H1 (cell line): ENCODE measurements at regions not wholly inside any gene's neighbourhood (a gene's known extent, or its start where the extent isn't known, plus 50 kb on each side); places are given as distances from the start of the nearest gene placed in this dataset.

Experiments used
- CTCF ChIA-PET: fragments of 300-600 bp; sonication (Branson Sonifier 250); formaldehyde crosslinking; loops from one replicate; lab custom pipeline; 2021; ENCODE audit not compliant: partially characterized antibody; lab: Charles Lee
- POLR2A ChIA-PET: fragments of 300-600 bp; sonication (Branson Sonifier 250); formaldehyde crosslinking; loops from one replicate; lab custom pipeline; 2021; ENCODE audit warnings: inconsistent platforms; ENCODE audit not compliant: partially characterized antibody; lab: Charles Lee
- DNase-seq, 2 experiments: peaks; one replicate each; pipeline versions ENCODE4 v3.0.0 to v3.0.0-alpha.2; 2010 to 2022; ENCODE audit warnings: low spot score in 2 of 2, low read depth in 1 of 2, mixed read lengths in 1 of 2
- FAIRE-seq: peaks from 2 replicates; lab custom pipeline; 2011; peaks lifted over from hg19 to GRCh38; lab: Jason Lieb, UNC
- H2AFZ ChIP-seq: 2 replicates; pipeline ENCODE4 v1.8.1; 2012; ENCODE audit warnings: low read length, inconsistent platforms
- H2AK5ac ChIP-seq: 2 replicates; pipeline ENCODE4 v1.6.1; 2013; ENCODE audit warnings: low read depth, low read length
- H2BK120ac ChIP-seq: replicated peaks from 2 replicates; pipeline ENCODE3; 2013; ENCODE audit warnings: low read depth, low read length, inconsistent platforms
- H2BK12ac ChIP-seq: 2 replicates; pipeline ENCODE4 v1.6.1; 2013; ENCODE audit warnings: low read depth, low read length
- H2BK15ac ChIP-seq: 2 replicates; pipeline ENCODE4 v1.6.1; 2013; ENCODE audit warnings: low read length
- H2BK20ac ChIP-seq: 2 replicates; pipeline ENCODE4 v1.6.1; 2013; ENCODE audit warnings: low read length
- H2BK5ac ChIP-seq: 2 replicates; pipeline ENCODE4 v1.6.1; 2013; ENCODE audit warnings: low read depth, low read length
- H3K14ac ChIP-seq: 2 replicates; pipeline ENCODE4 v1.6.1; 2013; ENCODE audit warnings: inconsistent platforms; ENCODE audit not compliant: insufficient read length
- H3K18ac ChIP-seq: 2 replicates; pipeline ENCODE4 v1.6.1; 2013; ENCODE audit warnings: low read length; ENCODE audit errors: extremely low read depth
- H3K23ac ChIP-seq: 2 replicates; pipeline ENCODE4 v1.6.1; 2013; ENCODE audit warnings: inconsistent platforms; ENCODE audit not compliant: insufficient read length
- H3K23me2 ChIP-seq: 2 replicates; pipeline ENCODE4 v1.6.1; 2013; ENCODE audit warnings: low read depth, low read length
- H3K27ac ChIP-seq: 2 replicates; pipeline ENCODE4 v1.6.1; 2011; ENCODE audit warnings: low read depth, low read length, inconsistent platforms
- H3K27me3 ChIP-seq, 4 experiments: replicated peaks in 1 of 4; 1 replicate in 1 of 4; 2 replicates in 3 of 4; pipeline versions ENCODE4 v1.6.1 to v1.8.1; 2011 to 2013; ENCODE audit warnings: low read length in 3 of 4, mild to moderate bottlenecking in 3 of 4, inconsistent platforms in 2 of 4, mixed read lengths in 2 of 4, moderate library complexity in 1 of 4; ENCODE audit not compliant: control insufficient read depth in 3 of 4, insufficient read depth in 3 of 4; ENCODE audit errors: extremely low read depth in 1 of 4
- H3K36me3 ChIP-seq, 4 experiments: 2 replicates each; pipeline versions ENCODE4 v1.6.1 to v1.8.1; 2011 to 2013; ENCODE audit warnings: mild to moderate bottlenecking in 4 of 4, low read length in 3 of 4, moderate library complexity in 2 of 4, control low read depth in 1 of 4, inconsistent platforms in 1 of 4; ENCODE audit not compliant: insufficient read depth in 4 of 4, control insufficient read depth in 2 of 4
- H3K4ac ChIP-seq: replicated peaks from 2 replicates; pipeline ENCODE3; 2013; ENCODE audit warnings: low read length, low read depth, mixed read lengths, inconsistent platforms; ENCODE audit not compliant: insufficient read length
- H3K4me1 ChIP-seq, 4 experiments: replicated peaks in 1 of 4; 1 replicate in 1 of 4; 2 replicates in 3 of 4; pipeline versions ENCODE4 v1.6.1 to v1.8.1; 2011 to 2013; ENCODE audit warnings: low read length in 3 of 4, inconsistent platforms in 2 of 4, mixed read lengths in 1 of 4; ENCODE audit not compliant: insufficient read depth in 4 of 4, control insufficient read depth in 3 of 4
- H3K4me2 ChIP-seq, 2 experiments: 2 replicates each; pipeline versions ENCODE4 v1.6.1 to v1.8.1; 2011 to 2013; ENCODE audit warnings: low read depth in 2 of 2, low read length in 2 of 2, control low read depth in 1 of 2, inconsistent platforms in 1 of 2, mild to moderate bottlenecking in 1 of 2; ENCODE audit not compliant: insufficient read depth in 1 of 2
- H3K4me3 ChIP-seq, 4 experiments: fragments of 200-600, 300-600 bp in 1 of 4; sonication (generic), shearing (Covaris generic), sonication (Bioruptor Twin) in 1 of 4; 2 replicates each; pipeline versions ENCODE4 v1.5.1 to v1.8.1; 2011 to 2016; ENCODE audit warnings: low read length in 4 of 4, low read depth in 3 of 4, control low read depth in 2 of 4, inconsistent platforms in 2 of 4, mild to moderate bottlenecking in 2 of 4, mixed read lengths in 1 of 4, moderate library complexity in 1 of 4; ENCODE audit not compliant: insufficient read depth in 2 of 4; ENCODE audit errors: extremely low read depth in 1 of 4
- H3K56ac ChIP-seq: replicated peaks from 2 replicates; pipeline ENCODE3; 2013; ENCODE audit warnings: low read depth, mild to moderate bottlenecking, mixed read lengths, low read length, inconsistent platforms; ENCODE audit not compliant: insufficient read length
- H3K79me1 ChIP-seq: 2 replicates; pipeline ENCODE4 v1.6.1; 2013; ENCODE audit warnings: low read depth, low read length, control low read depth
- H3K79me2 ChIP-seq, 2 experiments: 2 replicates each; pipeline versions ENCODE4 v1.6.1 to v1.8.1; 2012 to 2013; ENCODE audit warnings: low read length in 2 of 2, mild to moderate bottlenecking in 2 of 2, inconsistent platforms in 1 of 2; ENCODE audit not compliant: insufficient read depth in 2 of 2, control insufficient read depth in 1 of 2
- H3K9ac ChIP-seq, 4 experiments: replicated peaks in 1 of 4; 1 replicate in 1 of 4; 2 replicates in 3 of 4; pipeline versions ENCODE4 v1.6.1 to v1.8.1; 2011 to 2013; ENCODE audit warnings: low read depth in 3 of 4, low read length in 3 of 4, control low read depth in 2 of 4, mild to moderate bottlenecking in 2 of 4, moderate library complexity in 2 of 4, inconsistent platforms in 1 of 4; ENCODE audit errors: extremely low read depth in 1 of 4
- H3K9me3 ChIP-seq, 2 experiments: 2 replicates each; pipeline versions ENCODE4 v1.6.1 to v1.8.1; 2012 to 2013; ENCODE audit warnings: mild to moderate bottlenecking in 2 of 2, moderate library complexity in 2 of 2, control low read depth in 1 of 2, inconsistent platforms in 1 of 2, low read depth in 1 of 2, low read length in 1 of 2, mixed read lengths in 1 of 2; ENCODE audit not compliant: insufficient read depth in 2 of 2
- H4K20me1 ChIP-seq, 2 experiments: replicated peaks in 1 of 2; 2 replicates each; pipeline versions ENCODE3 to v1.8.1; 2011 to 2013; ENCODE audit warnings: inconsistent platforms in 2 of 2, low read length in 2 of 2, mild to moderate bottlenecking in 1 of 2; ENCODE audit not compliant: insufficient read depth in 2 of 2, control insufficient read depth in 1 of 2
- H4K5ac ChIP-seq: 2 replicates; pipeline ENCODE4 v1.6.1; 2013; ENCODE audit warnings: low read length, low read depth, mixed read lengths, inconsistent platforms; ENCODE audit not compliant: insufficient read length
- H4K8ac ChIP-seq: 2 replicates; pipeline ENCODE4 v1.8.0; 2013; ENCODE audit warnings: mild to moderate bottlenecking, moderate library complexity, low read length, inconsistent platforms; ENCODE audit not compliant: insufficient read depth; ENCODE audit errors: extremely low read depth
- H4K91ac ChIP-seq: replicated peaks from 2 replicates; pipeline ENCODE3; 2013; ENCODE audit warnings: low read length, mixed read lengths, inconsistent platforms; ENCODE audit not compliant: insufficient read length
- BRCA1 ChIP-seq: IDR thresholded peaks from 2 replicates; pipeline ENCODE4 v1.6.1; 2012; ENCODE audit warnings: low read depth, low read length, improper control_type of control experiment
- CEBPB ChIP-seq: IDR thresholded peaks from 2 replicates; pipeline ENCODE4 v1.6.1; 2012; ENCODE audit warnings: low read depth, low read length
- CHD1 ChIP-seq: IDR thresholded peaks from 2 replicates; pipeline ENCODE4 v1.6.1; 2012; ENCODE audit warnings: low read depth, low read length, improper control_type of control experiment
- HDAC2 ChIP-seq, 2 experiments: fragments of 300-600 bp in 1 of 2; sonication (generic) in 1 of 2; IDR thresholded peaks; 2 replicates each; pipeline ENCODE4 v1.6.1; 2011 to 2012; ENCODE audit warnings: low read depth in 2 of 2, low read length in 2 of 2, mild to moderate bottlenecking in 2 of 2, moderate library complexity in 2 of 2, borderline replicate concordance in 1 of 2, inconsistent platforms in 1 of 2
- MAFK ChIP-seq: IDR thresholded peaks from 2 replicates; pipeline ENCODE4 v1.6.1; 2012; ENCODE audit warnings: low read depth, mild to moderate bottlenecking, improper control_type of control experiment, low read length
- PHF8 ChIP-seq: fragments of 200-600 bp; sonication (generic); conservative IDR thresholded peaks from 2 replicates; pipeline ENCODE4 v1.7.1; 2012; ENCODE audit warnings: low read depth, mild to moderate bottlenecking, inconsistent platforms, low read length, moderate library complexity
- POU5F1 ChIP-seq: IDR thresholded peaks from 2 replicates; pipeline ENCODE4 v1.6.1; 2011; ENCODE audit warnings: low read depth, mild to moderate bottlenecking, low read length, moderate library complexity
- RFX5 ChIP-seq: IDR thresholded peaks from 2 replicates; pipeline ENCODE4 v1.6.1; 2011; ENCODE audit warnings: low read depth, low read length, improper control_type of control experiment, borderline replicate concordance
- RNF2 ChIP-seq: fragments of 200-900, 300-1000 bp; sonication (generic); IDR thresholded peaks from 2 replicates; pipeline ENCODE4 v1.7.1; 2016; ENCODE audit warnings: borderline replicate concordance, low read depth, mild to moderate bottlenecking, antibody characterized with exemption, low read length; ENCODE audit not compliant: poor library complexity, severe bottlenecking; ENCODE audit errors: missing control alignments
- SIRT6 ChIP-seq: IDR thresholded peaks from one replicate; pipeline ENCODE4 v1.7.1; 2012; ENCODE audit warnings: low read length, inconsistent platforms
- TAF7 ChIP-seq: optimal IDR thresholded peaks from 2 replicates; pipeline ENCODE3; 2011; ENCODE audit warnings: low read depth, mild to moderate bottlenecking, inconsistent platforms, low read length, moderate library complexity, borderline replicate concordance
- TEAD4 ChIP-seq: IDR thresholded peaks from 2 replicates; pipeline ENCODE4 v1.6.1; 2012; ENCODE audit warnings: low read depth, low read length, inconsistent platforms, mixed read lengths
- WGBS, 2 experiments: shearing (Covaris generic) in 1 of 2; methylation state at CpG; one replicate each; pipeline versions ENCODE4 v1.1.6 to v1.1.7; 2013 to 2015; ENCODE audit warnings: low lambda C conversion rate in 2 of 2, mixed read lengths in 2 of 2, inconsistent platforms in 1 of 2, low coverage in 1 of 2, missing lambda C conversion rate in 1 of 2; ENCODE audit not compliant: insufficient replicate concordance in 2 of 2, insufficient coverage in 1 of 2, insufficient read length in 1 of 2; ENCODE audit errors: extremely low coverage in 1 of 2, missing lambda C conversion rate in 1 of 2; 5-methylcytosine and 5-hydroxymethylcytosine counted together

- H3K4me2 ChIP-seq, result no peak overlapping the region
- H3K27me3 ChIP-seq, result no peaks in the 10 kb centered on the region
- no peak overlapping the region for H4K91ac ChIP-seq
- H2BK20ac ChIP-seq, result no peak overlapping the region
- H3K4me3 ChIP-seq, result no peak overlapping the region
- no peaks in the 10 kb centered on the region for H3K79me1 ChIP-seq
- no peak overlapping the region for H3K23ac ChIP-seq
- H4K8ac ChIP-seq, result no peak overlapping the region
- CTCF ChIA-PET, result interaction anchor here (0.6 to 1.2 kb wide), 3 partner anchors 16 to 839 kb away, joined by 3 read pairs; no protein-coding TSS in a partner anchor
- H2AFZ ChIP-seq, result no peak overlapping the region
- POLR2A ChIA-PET, result no interaction called here
- no peaks in the 10 kb centered on the region for H3K23me2 ChIP-seq
- WGBS, 2 experiments, result 92% methylated on average over 7 of the region's 7 CpGs; no CpG with 5 or more reads in 1 of the 2 experiments
- H2BK15ac ChIP-seq, result no peak overlapping the region
- H3K9me3 ChIP-seq, result no peaks in the 10 kb centered on the region
- H3K79me2 ChIP-seq, result no peaks in the 10 kb centered on the region
- H3K18ac ChIP-seq, result no peak overlapping the region
- H3K56ac ChIP-seq, result no peak overlapping the region
- DNase-seq (no peak), FAIRE-seq (no peak)
- H2BK12ac ChIP-seq, result no peak overlapping the region
- H2AK5ac ChIP-seq, result no peak overlapping the region
- H4K20me1 ChIP-seq, result no peaks in the 10 kb centered on the region
- H3K9ac ChIP-seq, result no peak overlapping the region
- H3K4ac ChIP-seq, result no peak overlapping the region
- no peaks in the 10 kb centered on the region for H3K36me3 ChIP-seq
- H2BK5ac ChIP-seq, result no peak overlapping the region
- no peak overlapping the region for H3K27ac ChIP-seq
- H3K14ac ChIP-seq, result no peak overlapping the region
- H3K4me1 ChIP-seq, result peaks cover 0 to 3% (median 0%) of the 10 kb centered on the region in 4 experiments; a peak in 1 of 7 replicates
- H4K5ac ChIP-seq, result no peak overlapping the region
- H2BK120ac ChIP-seq, result no peak overlapping the region
- TF ChIP-seq RFX5 (no peak), TEAD4 (no peak), HDAC2 (IDR thresholded peaks at IDR 0.05; ENCODE audit: borderline replicate concordance in 1 of 2, low read depth in 2 of 2, low read length in 2 of 2) (no peak), PHF8 (no peak), CEBPB (no peak), MAFK (no peak), POU5F1 (no peak), RNF2 (no peak), BRCA1 (no peak), TAF7 (no peak), CHD1 (no peak), SIRT6 (no peak)
- TF ChIP-seq, all 59 proteins: peak for 0
These were observed 99.4 kb downstream of the SLC35B3 start for GRCh38 chr6:8335896-8336295.
